NCI-H2107 treated with DMSO at 0.1 percent for 48 hours (cell line): ENCODE measurements at regions not wholly inside any gene's neighbourhood (a gene's known extent, or its start where the extent isn't known, plus 50 kb on each side); places are given as distances from the start of the nearest gene placed in this dataset.
"Not testable (repeated sequence)": the region's sequence is repeated elsewhere in the genome, so short reads cannot be mapped to it uniquely, and the experiment has no call there.

Source experiments
- DNase-seq: peaks from one replicate; lab custom pipeline; 2025; ENCODE audit not compliant: unreplicated experiment; lab: John Stamatoyannopoulos, UW

DNA sequence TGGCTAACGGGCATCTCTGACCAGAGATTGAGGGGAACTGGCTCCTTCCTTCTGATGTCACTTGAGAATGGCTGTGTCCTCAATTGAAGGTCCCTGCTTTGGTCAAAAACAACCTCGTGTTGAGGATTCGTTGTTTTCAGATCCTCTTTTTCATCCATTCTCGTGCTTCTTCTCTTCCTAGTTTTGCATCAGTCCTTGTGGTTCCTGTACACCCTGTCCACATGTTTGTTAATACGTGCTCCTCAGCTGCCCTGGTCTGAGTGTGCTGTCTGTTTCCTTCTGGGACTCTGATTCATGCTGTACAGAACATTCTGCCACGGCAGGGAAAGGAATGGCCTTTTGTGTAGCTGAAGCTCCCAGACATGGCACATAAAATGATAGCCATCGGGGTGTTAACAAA, 863.2 kb upstream of the GOT2 start:
- DNase-seq: no peak

DNA sequence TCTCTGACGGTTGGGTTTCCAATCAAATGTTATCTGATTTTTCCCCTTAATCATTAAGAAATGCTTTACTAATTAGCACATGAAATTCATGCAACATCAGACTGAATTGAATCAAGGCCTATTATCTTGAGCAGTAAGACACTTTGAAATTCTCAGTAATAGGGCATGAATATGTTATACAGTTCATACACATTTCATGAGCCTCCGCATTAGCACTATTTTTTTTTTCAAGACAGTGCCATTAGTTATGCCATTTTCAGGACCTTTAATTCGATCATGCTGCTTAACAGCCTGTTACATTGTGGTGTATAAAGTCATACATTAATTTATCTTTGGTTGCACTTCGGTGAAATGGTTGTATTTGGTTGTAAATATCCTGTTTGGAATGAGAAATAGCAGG, 862.6 kb upstream of the GOT2 start:
- DNase-seq: no peak

DNA sequence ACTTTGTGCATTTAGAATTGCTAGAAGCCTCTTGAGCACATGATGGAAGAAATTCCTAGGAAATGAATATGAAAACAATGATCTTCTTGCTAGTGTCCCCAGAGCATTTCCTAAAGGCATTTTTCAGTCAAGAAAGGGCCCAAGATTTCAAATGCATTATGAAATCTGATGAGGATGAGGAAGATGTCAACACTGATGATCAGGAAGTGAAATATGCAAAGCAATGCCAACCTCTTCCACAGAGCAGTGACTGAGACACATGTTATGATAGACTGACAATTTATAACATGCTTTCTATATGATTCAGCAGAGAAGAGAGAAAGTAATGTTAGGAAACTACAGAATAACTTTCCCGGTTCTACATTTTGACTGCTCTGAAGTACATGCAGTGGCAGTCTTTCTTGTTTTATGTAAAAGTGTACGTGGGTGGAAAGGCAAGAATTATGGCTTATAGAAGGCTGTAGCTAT, 859.1 kb upstream of the GOT2 start:
- DNase-seq: no peak

DNA sequence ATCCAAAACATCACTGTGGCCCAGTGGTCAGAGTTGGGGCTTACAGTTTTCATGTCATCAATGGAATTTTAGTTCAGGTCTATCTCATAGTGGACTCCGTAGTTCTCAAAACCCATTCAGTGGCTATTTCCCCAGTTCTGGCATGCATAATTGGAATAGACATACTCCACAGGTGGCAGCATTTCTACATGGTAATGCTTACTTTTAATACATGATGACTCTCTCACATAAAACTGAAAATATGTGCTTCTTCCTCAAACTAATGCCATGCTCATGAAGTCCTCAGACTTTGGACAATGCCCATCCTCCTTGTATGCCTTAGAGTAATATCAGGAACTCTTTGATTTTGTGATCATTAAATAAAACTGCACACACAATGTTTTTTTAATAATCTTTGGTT, 857.4 kb upstream of the GOT2 start:
- DNase-seq: no peak

DNA sequence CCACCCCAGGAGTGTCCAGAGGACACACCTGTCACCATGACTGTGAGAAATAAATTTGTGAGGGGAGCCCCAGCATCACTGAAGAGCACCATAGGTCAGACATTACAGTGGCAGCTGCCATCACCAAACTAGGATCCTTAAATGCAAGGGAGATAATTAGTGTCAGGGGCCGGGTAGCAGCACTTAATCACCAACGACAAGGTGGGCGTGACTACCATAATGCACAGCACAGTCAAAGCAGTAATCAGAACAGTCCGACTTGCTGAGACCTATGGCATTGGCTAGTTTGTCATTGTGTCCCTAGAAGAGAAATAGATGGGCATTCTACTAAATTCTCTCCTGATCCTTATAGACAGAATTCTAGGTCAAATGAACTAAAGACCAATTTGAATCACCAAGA, 856.7 kb upstream of the GOT2 start:
- DNase-seq: no peak

GRCh38 chr16:59586331-59586730, 852.2 kb upstream of the GOT2 start:
- DNase-seq: no peak

DNA sequence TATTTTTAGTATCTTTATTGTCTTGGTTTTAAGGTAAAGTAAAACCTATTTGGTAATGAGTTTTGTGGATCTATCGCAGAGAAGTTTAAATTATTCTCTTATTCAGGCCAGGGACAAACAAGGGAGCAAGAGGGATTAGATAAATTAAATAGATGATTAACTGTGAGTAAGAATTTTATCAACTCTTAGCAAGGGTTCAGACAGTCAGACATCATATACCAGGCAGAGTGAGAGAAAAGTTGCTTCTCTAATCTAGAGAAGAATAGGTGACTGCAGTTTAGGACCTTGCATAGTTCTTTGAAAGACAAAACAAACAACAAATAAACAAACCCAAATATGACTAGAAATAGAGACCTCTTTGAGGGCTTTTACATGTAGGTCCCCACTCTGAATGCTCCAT, 840.2 kb upstream of the GOT2 start:
- DNase-seq: no peak

DNA sequence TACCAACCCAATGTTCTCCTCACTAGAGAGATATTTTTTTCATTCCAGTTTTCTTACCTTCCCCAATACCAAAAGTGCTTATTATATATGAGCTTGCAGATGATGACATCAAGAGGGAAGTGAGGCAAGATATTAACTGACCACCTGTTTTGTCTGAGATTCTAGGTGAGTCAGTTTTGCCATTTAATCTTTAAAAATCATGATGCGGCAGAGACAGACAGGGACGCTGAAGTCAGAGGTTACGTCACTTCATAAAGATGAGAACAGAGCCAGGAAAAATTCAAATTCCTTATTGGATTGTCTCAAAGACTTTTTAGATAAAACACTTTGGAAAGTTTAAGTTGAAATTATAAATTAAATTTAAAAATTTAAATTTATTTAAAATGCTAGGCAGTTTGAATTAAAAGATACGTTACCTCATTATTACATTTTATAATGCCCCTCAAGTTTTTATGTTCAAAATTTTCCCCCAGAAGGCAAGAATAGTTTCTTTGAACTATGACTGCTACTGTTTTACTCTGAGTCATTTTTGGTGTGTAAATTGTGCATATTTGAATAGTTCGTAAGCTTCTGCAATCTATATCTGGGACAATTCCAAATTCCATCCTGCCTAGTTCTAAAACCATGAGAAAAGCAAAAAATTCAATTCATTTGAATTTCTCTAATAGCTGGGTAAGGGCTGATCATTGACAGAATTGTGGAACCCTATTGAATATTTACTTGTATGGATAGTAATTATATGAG, 839.6 kb upstream of the GOT2 start:
- DNase-seq: no peak

GRCh38 chr16:59567496-59567895, 833.4 kb upstream of the GOT2 start:
- DNase-seq: no peak

GRCh38 chr16:59566446-59566845, 832.3 kb upstream of the GOT2 start:
- no peak for DNase-seq

- DNase-seq: no peak
These were observed 824.6 kb upstream of the GOT2 start for GRCh38 chr16:59558679-59559078.

- no peak for DNase-seq
These were observed 818.0 kb upstream of the GOT2 start for GRCh38 chr16:59552164-59552563.

DNA sequence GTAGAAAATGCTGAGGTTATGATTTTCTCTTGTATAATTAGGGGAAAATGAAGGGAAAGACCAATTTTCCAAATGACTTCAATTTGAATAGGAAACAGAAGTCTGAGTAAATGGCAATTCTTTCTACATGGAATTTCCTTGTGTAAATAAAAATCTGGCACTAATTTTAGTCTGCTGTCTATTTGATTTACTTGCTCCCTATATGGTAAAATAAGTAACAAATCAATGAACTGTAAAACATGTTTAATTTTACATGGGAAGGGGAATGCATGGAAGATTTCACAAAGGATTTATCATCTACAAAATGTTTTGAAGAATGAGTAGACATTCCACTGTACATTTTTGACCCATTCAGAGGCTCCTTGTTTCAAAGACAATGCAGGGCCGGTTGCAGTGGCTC, 811.6 kb upstream of the GOT2 start:
- DNase-seq: no peak

- DNase-seq: no peak
These were observed 809.5 kb upstream of the GOT2 start for GRCh38 chr16:59543641-59544040.

GRCh38 chr16:59540621-59541020, 806.5 kb upstream of the GOT2 start:
- DNase-seq: no peak

- no peak for DNase-seq
These were observed 801.2 kb upstream of the GOT2 start for GRCh38 chr16:59535298-59535697.

DNA sequence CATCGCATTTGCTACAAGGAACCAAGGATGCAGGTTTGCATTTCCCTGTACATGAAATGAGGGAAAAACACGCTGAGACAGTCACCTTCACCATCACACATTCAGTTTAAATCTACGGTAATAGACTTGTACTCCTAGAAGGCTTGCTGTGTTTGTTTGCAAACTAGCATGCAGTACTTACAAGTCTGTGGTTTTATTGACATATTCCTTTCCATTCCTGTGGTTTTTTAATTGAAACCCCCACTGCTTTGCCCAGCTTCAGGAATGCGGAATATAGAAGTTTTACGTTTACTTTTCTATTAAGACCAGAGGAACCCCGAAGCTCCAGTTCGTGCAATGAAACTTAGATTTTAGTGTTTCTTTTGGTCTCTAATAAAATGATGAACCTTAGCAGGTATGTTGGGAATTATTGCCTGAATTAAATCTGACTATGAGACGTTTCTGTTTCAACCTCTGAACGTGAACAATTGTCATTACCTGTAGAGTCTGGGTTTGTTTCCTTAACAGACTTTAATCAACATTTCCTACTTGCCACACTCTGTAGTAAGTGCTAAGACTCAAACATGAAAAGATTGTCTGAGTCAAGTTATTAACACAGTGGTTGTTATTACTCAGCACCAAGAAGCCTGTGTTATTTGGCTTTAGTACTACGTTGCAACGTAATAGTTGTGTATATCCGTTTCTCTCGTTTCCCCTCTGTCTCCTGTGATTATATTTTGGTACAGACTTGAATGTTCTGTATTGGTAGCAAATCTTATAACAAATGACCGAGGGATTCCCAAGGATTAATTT, 793.3 kb upstream of the GOT2 start:
- DNase-seq: no peak

DNA sequence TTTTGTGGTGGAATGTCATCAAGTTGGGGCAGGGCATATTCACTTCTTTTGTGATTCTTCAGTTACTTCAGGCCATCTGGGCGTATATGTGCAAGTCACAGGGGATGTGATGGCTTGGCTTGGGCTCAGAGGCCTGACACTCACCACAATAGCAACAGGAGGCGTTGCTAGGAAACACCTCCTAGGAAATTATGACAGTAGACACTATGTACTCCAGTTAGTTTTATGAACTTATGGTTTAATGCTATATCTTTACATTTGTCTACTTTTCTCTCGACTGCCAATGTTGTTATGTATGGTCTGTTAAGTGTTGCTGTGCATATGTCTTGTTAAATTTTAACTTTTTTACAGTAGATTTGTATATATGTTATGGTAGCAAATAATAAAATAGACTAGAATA, 788.7 kb upstream of the GOT2 start:
- DNase-seq: no peak

GRCh38 chr16:59518721-59519120, 784.6 kb upstream of the GOT2 start:
- DNase-seq: not testable (repeated sequence)

DNA sequence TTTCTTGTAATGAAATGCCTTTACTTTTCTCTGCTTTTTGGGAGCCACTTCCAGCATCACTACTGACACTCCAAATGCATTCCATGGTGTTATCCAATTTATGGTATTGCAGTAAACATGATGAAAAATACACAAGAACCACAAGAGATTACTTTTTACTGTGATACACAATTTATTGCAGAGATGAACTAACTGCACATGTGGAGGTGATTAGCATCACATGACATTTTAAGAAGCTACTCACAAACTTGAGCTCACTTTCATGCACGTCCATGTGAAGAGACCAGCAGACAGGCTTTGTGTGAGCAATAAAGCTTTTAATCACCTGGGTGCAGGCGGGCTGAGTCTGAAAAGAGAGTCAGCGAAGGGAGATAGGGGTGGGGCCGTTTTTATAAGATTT, 780.5 kb upstream of the GOT2 start:
- no peak for DNase-seq

DNA sequence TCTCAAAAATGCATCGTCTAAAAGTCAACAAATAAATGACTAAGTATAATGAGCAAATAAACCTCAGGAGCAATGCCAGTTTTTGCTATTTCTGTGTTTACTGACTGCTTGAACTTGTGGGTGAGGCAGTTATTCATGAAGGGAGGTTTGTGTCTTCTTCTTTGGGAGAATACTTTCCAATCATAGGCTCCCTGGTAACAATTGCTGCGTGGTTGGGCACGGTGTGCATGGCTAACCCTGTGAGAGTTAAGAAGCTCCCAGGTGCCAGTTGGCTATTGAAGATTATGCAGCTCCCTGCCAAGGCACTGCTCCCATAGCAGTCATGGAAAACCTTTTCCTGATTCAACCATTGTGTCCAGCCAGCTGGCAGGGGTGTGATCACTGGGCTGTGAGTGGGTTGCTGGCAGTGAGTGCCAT, 775.9 kb upstream of the GOT2 start:
- DNase-seq: no peak

- no peak for DNase-seq
These were observed 766.5 kb upstream of the GOT2 start for GRCh38 chr16:59500601-59501000.

DNA sequence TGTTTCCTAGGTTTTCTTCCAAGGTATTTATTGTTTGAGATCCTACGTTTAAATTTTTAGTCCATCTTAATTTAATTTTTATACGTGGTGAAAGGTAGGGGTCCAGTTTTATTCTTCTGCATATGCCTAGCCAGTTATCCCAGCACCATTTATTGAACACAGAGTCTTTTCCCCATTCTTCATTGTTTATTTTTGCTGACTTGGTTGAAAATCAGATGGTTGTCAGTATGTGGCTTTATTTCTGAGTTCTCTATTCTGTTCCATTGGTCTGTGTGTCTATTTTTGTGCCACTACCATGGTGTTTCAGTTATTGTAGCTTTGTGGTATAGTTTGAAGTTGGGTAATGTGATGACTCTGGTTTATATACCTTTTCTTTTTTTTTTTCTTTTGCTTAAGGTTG, 753.0 kb upstream of the GOT2 start:
- DNase-seq: no peak
